OCI-LY1 (cell line): ENCODE measurements at regions not wholly inside any gene's neighbourhood (a gene's known extent, or its start where the extent isn't known, plus 50 kb on each side); places are given as distances from the start of the nearest gene placed in this dataset.

Experiments used
- H2AFZ ChIP-seq: fragments of 200-600 bp; sonication (generic), shearing (Covaris generic); 2 replicates; pipeline ENCODE4 v1.6.0; 2014; ENCODE audit warnings: antibody characterized with exemption, mild to moderate bottlenecking, low read length
- H3F3A ChIP-seq: fragments of 200-600 bp; sonication (generic), shearing (Covaris generic); 2 replicates; pipeline ENCODE4 v1.6.0; 2014; ENCODE audit warnings: mild to moderate bottlenecking, antibody characterized with exemption, low read length, moderate library complexity; ENCODE audit not compliant: insufficient read depth
- H3K27ac ChIP-seq: fragments of 200-600 bp; sonication (generic); 2 replicates; pipeline ENCODE4 v1.5.1; 2014; ENCODE audit warnings: low read length, mixed run types, mild to moderate bottlenecking, low read depth; ENCODE audit not compliant: poor library complexity, severe bottlenecking
- H3K27me3 ChIP-seq: fragments of 200-600 bp; sonication (generic); 2 replicates; pipeline ENCODE4 v1.6.0; 2014; ENCODE audit warnings: antibody characterized with exemption, mild to moderate bottlenecking, low read length, moderate library complexity; ENCODE audit not compliant: insufficient read depth
- H3K36me3 ChIP-seq: fragments of 200-600 bp; sonication (generic); 2 replicates; pipeline ENCODE4 v1.6.1; 2014; ENCODE audit warnings: mild to moderate bottlenecking, antibody characterized with exemption, low read length, moderate library complexity, mixed read lengths; ENCODE audit not compliant: insufficient read depth
- H3K4me1 ChIP-seq: fragments of 200-600 bp; sonication (generic); 2 replicates; pipeline ENCODE4 v1.5.1; 2014; ENCODE audit warnings: mild to moderate bottlenecking, low read length, moderate library complexity; ENCODE audit not compliant: insufficient read depth, severe bottlenecking
- H3K4me2 ChIP-seq: fragments of 200-600 bp; sonication (generic), shearing (Covaris generic); 2 replicates; pipeline ENCODE4 v1.6.1; 2014; ENCODE audit warnings: low read length
- H3K4me3 ChIP-seq: fragments of 200-600 bp; sonication (generic); 2 replicates; pipeline ENCODE4 v1.5.1; 2014; ENCODE audit warnings: low read length, low read depth, mild to moderate bottlenecking, mixed read lengths; ENCODE audit not compliant: poor library complexity, severe bottlenecking
- H3K79me2 ChIP-seq: fragments of 200-600 bp; shearing (Covaris generic); 2 replicates; pipeline ENCODE4 v1.6.1; 2016; ENCODE audit warnings: mixed run types, low read length, mixed read lengths; ENCODE audit not compliant: insufficient read depth
- H3K9ac ChIP-seq: fragments of 200-600 bp; sonication (generic), shearing (Covaris generic); 2 replicates; pipeline ENCODE4 v1.6.1; 2014; ENCODE audit warnings: mild to moderate bottlenecking, low read length, mixed read lengths
- H3K9me2 ChIP-seq: fragments of 200-600 bp; sonication (generic), shearing (Covaris generic); 2 replicates; pipeline ENCODE4 v1.6.1; 2014; ENCODE audit warnings: low read depth, mild to moderate bottlenecking, low read length, mixed read lengths
- H3K9me3 ChIP-seq: fragments of 200-600 bp; shearing (Covaris generic); 2 replicates; pipeline ENCODE4 v1.6.1; 2014; ENCODE audit warnings: low read length, mixed read lengths
- H4K20me1 ChIP-seq: fragments of 200-600 bp; sonication (generic), shearing (Covaris generic); 2 replicates; pipeline ENCODE4 v1.6.0; 2016; ENCODE audit warnings: mild to moderate bottlenecking, low read length; ENCODE audit not compliant: insufficient read depth
- EZH2 ChIP-seq: fragments of 200-600 bp; sonication (generic), shearing (Covaris generic); IDR thresholded peaks from 2 replicates; pipeline ENCODE4 v1.8.0; 2017; ENCODE audit warnings: borderline replicate concordance, mixed run types, mild to moderate bottlenecking, antibody characterized with exemption, low read length, moderate library complexity, mixed read lengths
- TF ChIP-seq, protein P1 (sequence below): fragments of 200-600 bp; sonication (generic), shearing (Covaris generic); IDR thresholded peaks from 2 replicates; pipeline ENCODE4 v1.5.1; 2017; ENCODE audit warnings: mild to moderate bottlenecking, antibody characterized with exemption, low read length, moderate library complexity, mixed read lengths

DNA sequence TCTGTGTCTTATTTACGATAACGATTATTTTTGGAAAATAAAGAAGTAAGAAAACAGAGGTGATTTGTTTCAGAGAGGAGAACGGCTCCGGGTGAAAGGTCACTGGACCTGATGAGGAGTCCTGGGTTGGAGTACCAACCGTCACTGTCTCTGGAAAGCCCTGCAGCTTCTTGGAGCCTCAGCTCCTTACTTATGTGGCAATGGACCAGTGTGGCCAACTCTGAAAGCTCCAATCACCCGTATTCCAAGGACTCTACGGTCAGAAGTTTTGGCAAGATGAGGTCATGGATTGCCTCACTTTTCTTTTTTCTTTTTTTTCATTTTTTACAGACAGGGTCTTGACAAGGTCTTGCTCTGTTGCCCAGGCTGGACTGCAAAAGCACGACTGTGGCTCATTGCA, 84.8 kb downstream of the KLF4 start:
- Histone ChIP-seq H3K9ac (no peak overlapping the region), H3K79me2 (no peaks in the 10 kb centered on the region), H3K27me3 (no peaks in the 10 kb centered on the region), H3K4me2 (no peak overlapping the region), H4K20me1 (no peaks in the 10 kb centered on the region), H3K9me2 (no peaks in the 10 kb centered on the region), H3K9me3 (no peaks in the 10 kb centered on the region), H3K27ac (no peak overlapping the region), H3K4me1 (no peaks in the 10 kb centered on the region), H3K4me3 (no peak overlapping the region), H2AFZ (no peak overlapping the region), H3F3A (no peaks in the 10 kb centered on the region), H3K36me3 (no peaks in the 10 kb centered on the region)
- TF ChIP-seq, protein P1, sequence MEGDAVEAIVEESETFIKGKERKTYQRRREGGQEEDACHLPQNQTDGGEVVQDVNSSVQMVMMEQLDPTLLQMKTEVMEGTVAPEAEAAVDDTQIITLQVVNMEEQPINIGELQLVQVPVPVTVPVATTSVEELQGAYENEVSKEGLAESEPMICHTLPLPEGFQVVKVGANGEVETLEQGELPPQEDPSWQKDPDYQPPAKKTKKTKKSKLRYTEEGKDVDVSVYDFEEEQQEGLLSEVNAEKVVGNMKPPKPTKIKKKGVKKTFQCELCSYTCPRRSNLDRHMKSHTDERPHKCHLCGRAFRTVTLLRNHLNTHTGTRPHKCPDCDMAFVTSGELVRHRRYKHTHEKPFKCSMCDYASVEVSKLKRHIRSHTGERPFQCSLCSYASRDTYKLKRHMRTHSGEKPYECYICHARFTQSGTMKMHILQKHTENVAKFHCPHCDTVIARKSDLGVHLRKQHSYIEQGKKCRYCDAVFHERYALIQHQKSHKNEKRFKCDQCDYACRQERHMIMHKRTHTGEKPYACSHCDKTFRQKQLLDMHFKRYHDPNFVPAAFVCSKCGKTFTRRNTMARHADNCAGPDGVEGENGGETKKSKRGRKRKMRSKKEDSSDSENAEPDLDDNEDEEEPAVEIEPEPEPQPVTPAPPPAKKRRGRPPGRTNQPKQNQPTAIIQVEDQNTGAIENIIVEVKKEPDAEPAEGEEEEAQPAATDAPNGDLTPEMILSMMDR = no peak
- no peak for TF ChIP-seq EZH2

DNA sequence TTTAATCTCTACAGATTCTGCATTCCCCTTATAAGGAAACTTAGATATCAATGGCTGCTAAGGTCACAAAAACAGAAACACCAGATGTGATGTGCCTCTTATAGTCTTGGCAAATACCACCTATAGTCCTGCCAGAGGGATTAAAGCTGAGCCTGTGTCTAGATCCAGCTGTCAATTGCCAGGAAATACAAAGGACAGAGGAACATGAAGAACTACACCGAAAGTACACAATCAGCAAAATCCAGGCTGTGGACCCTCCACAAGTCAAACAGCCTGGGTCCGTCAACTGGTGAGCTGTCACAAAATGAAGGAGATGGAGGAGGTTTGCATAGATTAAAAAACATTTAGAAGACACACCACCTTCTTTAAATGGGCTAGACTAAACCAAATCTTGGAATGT, 85.4 kb downstream of the KLF4 start:
- Histone ChIP-seq H3K27me3 (no peaks in the 10 kb centered on the region), H3K9me2 (no peaks in the 10 kb centered on the region), H3K9me3 (no peaks in the 10 kb centered on the region), H3K4me2 (no peak overlapping the region), H3K4me1 (no peaks in the 10 kb centered on the region), H3K27ac (no peak overlapping the region), H4K20me1 (no peaks in the 10 kb centered on the region), H3K36me3 (no peaks in the 10 kb centered on the region), H2AFZ (no peak overlapping the region), H3F3A (no peaks in the 10 kb centered on the region), H3K9ac (no peak overlapping the region), H3K4me3 (no peak overlapping the region), H3K79me2 (no peaks in the 10 kb centered on the region)
- no peak for TF ChIP-seq EZH2
- TF ChIP-seq, protein P1 = no peak

DNA sequence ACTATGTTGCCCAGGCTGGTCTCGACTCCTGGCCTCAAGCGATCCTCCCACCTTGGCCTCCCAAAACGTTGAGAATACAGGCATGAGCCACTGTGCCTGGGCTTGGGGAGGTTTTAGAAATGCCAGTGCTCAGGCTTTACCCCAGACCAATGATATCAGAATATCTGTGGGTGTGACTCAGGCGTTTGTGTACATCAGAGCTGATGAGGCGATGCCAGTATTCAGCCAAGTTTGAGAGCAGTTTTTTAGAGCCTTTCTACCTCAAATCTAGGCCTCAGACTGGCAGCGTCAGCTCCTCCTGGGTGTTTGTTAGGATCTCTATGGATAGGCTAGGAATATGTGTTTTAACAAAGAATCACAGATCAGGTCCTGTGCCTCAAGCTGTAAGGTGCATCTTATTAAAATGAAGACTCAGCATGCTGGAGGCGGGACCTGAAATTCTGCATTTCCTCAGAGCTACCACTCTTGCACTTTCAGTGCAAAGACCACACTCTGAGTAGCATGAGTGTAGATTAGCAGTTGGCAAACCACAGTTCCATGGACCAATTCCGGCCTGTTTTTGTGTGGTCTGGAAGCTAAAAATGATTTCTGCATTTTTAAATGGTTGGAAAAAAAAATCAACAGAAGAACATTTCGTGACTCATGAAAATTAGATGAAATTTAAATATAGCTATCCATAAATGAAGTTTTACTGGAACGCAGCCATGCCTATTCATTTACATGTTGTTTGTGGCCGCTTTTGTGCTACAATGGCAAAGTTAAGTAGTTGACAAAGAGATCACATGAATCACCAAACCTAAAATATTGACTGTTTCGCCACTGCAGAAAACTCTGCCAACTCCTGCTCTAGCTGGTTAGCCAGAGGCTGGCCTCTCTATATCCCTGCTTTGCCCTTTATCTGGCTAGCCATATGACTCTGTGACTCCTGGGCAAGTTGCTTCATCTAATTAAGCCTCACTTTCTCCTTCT, 92.2 kb downstream of the KLF4 start:
- H3K9ac ChIP-seq = no peak overlapping the region
- TF ChIP-seq, protein P1 = no peak
- TF ChIP-seq EZH2 = no peak
- no peaks in the 10 kb centered on the region for H3K9me3 ChIP-seq
- no peaks in the 10 kb centered on the region for H3K4me1 ChIP-seq
- H3F3A ChIP-seq = no peaks in the 10 kb centered on the region
- H3K4me2 ChIP-seq = no peak overlapping the region
- H3K27me3 ChIP-seq = peaks cover 3% of the 10 kb centered on the region; the same call in 1 of the 2 replicates
- no peak overlapping the region for H2AFZ ChIP-seq
- H3K9me2 ChIP-seq = no peaks in the 10 kb centered on the region
- no peaks in the 10 kb centered on the region for H3K79me2 ChIP-seq
- no peaks in the 10 kb centered on the region for H4K20me1 ChIP-seq
- no peaks in the 10 kb centered on the region for H3K36me3 ChIP-seq
- H3K4me3 ChIP-seq = no peak overlapping the region
- no peak overlapping the region for H3K27ac ChIP-seq
